MCF 10A (cell line): ENCODE measurements at regions not wholly inside any gene's neighbourhood (a gene's known extent, or its start where the extent isn't known, plus 50 kb on each side); places are given as distances from the start of the nearest gene placed in this dataset.

Experiments used
- BruUV-seq: library from RNA; stranded (reverse); fragments of 400-500 nt; replicated peaks from 2 replicates; lab custom pipeline; 2021; lab: Mats Ljungman, UMichigan
- CTCF ChIA-PET: fragments of 300-600 bp; sonication (Branson Sonifier 250); formaldehyde crosslinking; extraction: SDS; loops from one replicate; lab custom pipeline; 2021; ENCODE audit warnings: antibody characterized with exemption, inconsistent platforms; lab: Yijun Ruan, JAX
- POLR2A ChIA-PET: fragments of 300-600, 350-650 bp; sonication (Branson Sonifier 250); formaldehyde crosslinking; extraction: SDS; loops from one replicate; lab custom pipeline; 2020; ENCODE audit warnings: antibody characterized with exemption, inconsistent platforms; lab: Yijun Ruan, JAX
- DNase-seq: peaks from one replicate; pipeline ENCODE4 v3.0.0-alpha.2; 2018; ENCODE audit not compliant: unreplicated experiment
- H3K27ac Mint-ChIP-seq: one replicate; pipeline ENCODE4 v1.8.0; 2022; ENCODE audit warnings: mild to moderate bottlenecking, low read depth, mixed read lengths; ENCODE audit not compliant: unreplicated experiment
- H3K27me3 Mint-ChIP-seq: one replicate; pipeline ENCODE4 v1.8.0; 2022; ENCODE audit warnings: mixed read lengths; ENCODE audit not compliant: insufficient read depth, unreplicated experiment
- H3K36me3 Mint-ChIP-seq: one replicate; pipeline ENCODE4 v1.8.0; 2022; ENCODE audit warnings: mild to moderate bottlenecking, moderate library complexity, mixed read lengths; ENCODE audit not compliant: insufficient read depth, unreplicated experiment
- H3K4me1 Mint-ChIP-seq: one replicate; pipeline ENCODE4 v1.8.0; 2022; ENCODE audit warnings: mixed read lengths; ENCODE audit not compliant: insufficient read depth, unreplicated experiment
- H3K4me3 Mint-ChIP-seq: one replicate; pipeline ENCODE4 v1.8.0; 2022; ENCODE audit warnings: mild to moderate bottlenecking, moderate library complexity, mixed read lengths; ENCODE audit not compliant: unreplicated experiment
- H3K9me3 Mint-ChIP-seq: one replicate; pipeline ENCODE4 v1.8.0; 2022; ENCODE audit warnings: mixed read lengths; ENCODE audit not compliant: unreplicated experiment
- CTCF ChIP-seq: fragments of 200-600 bp; IDR thresholded peaks from one replicate; pipeline ENCODE4 v1.8.0; 2022; ENCODE audit warnings: antibody characterized with exemption, mild to moderate bottlenecking; ENCODE audit not compliant: unreplicated experiment
- intact Hi-C: fragments of 100-400 bp; cut with micrococcal nuclease; formaldehyde crosslinking; loops from 2 replicates; pipeline ENCODE4 v1.14.1; 2022

DNA sequence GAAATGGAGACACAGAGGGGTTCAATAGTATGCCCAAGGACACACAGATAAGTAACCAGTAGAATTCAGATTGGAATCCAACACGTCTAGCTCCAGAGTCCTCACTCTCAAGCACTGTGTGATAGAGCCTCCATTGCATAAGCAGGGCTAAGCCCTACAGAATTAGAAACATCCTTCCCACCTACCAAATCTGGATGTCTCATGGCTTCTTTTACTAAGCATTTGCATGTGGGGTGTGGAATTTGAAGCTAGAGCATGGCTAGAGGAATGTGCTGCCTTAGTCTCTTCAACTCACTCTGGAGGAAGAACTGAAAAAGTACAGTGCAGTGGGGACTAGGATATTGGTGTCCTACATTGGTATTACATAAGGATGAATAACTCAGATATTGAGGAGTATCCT, 119.4 kb downstream of the MFAP3L start:
- Mint-ChIP-seq H3K27me3 (no peaks in the 10 kb centered on the region), H3K4me3 (no peak overlapping the region), H3K36me3 (no peaks in the 10 kb centered on the region), H3K27ac (no peak overlapping the region), H3K9me3 (no peaks in the 10 kb centered on the region), H3K4me1 (peaks cover 5% of the 10 kb centered on the region)
- no peak for TF ChIP-seq CTCF
- ChIA-PET POLR2A (no interaction called here), CTCF (no interaction called here)
- no peak for DNase-seq
- BruUV-seq, result no TSS peak
- intact Hi-C loops, result no loop called here

DNA sequence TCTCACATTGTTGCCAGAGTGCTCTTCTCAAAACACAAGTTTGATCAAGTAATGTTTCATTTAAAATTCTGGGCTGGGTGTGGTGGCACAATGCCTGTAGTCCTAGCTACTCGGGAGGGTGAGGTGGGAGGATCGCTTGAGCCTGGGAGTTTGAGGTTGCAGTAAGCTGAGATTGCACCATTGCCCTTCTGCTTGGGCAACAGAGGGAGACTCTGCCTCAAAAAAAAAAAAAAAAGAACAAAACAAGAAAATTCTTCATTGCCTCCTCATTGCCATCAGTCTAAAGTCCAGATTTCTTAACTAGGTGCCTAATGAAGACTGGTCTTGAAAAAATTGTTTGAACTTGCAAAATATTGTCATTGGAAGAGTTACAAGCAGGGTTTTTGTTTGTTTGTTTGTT, 120.1 kb downstream of the MFAP3L start:
- CTCF ChIA-PET, result interaction anchor here (0.6 kb wide), 1 partner anchor 114 kb away, joined by 3 read pairs; no protein-coding TSS in a partner anchor

DNA sequence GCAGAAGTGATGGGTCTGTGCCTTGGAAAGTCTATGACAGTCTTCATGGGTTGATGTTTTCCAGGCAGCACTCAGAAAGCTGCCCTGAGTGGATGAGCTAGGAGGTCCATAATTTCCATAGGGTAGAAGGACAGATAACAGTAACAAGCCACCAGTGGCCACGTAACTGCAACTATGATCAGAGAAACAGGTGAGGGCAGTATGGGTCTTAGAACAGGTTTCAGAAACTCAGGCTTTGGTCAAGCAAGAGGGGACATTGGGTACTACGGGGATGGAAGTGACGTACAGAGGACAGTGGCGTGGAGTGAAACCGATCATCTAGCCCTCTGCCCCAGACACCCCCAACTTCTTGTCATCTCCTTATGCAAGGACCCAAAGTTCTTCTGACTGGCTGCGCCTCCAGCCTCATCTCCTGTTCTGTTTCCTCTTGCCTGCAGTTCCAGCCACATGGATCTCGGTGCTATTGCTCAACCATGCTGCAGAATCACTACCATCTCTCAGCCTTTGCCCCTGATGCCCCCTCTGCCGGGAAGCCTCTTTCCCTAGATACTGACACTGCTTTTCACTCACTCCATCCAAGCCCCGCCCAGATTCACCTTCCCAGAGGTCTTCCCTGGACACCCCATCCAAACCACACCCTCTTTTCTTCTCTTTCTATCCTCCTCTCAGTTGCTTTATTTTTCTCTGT, 123.4 kb downstream of the MFAP3L start:
- no peaks in the 10 kb centered on the region for H3K27me3 Mint-ChIP-seq
- no TSS peak for BruUV-seq
- intact Hi-C loops, result no loop called here

More for the DNA sequence above, 120.1 kb downstream of the MFAP3L start:
- peaks cover 5% of the 10 kb centered on the region for H3K4me1 Mint-ChIP-seq
- no peaks in the 10 kb centered on the region for H3K9me3 Mint-ChIP-seq
- no peak overlapping the region for H3K27ac Mint-ChIP-seq
- POLR2A ChIA-PET, result no interaction called here
- no peaks in the 10 kb centered on the region for H3K36me3 Mint-ChIP-seq
- no TSS peak for BruUV-seq
- no peak overlapping the region for H3K4me3 Mint-ChIP-seq
- TF ChIP-seq CTCF, result no peak
- peak; percentile 37 for DNase-seq
- intact Hi-C loops, result no loop called here
- H3K27me3 Mint-ChIP-seq, result no peaks in the 10 kb centered on the region

More for the DNA sequence above, 123.4 kb downstream of the MFAP3L start:
- ChIA-PET CTCF (no interaction called here), POLR2A (interaction anchor here (0.6 kb wide), 1 partner anchor 131 kb away, joined by 3 read pairs; no protein-coding TSS in a partner anchor)
- no peak for DNase-seq
- Mint-ChIP-seq H3K4me1 (peaks cover 23% of the 10 kb centered on the region), H3K9me3 (peaks cover 8% of the 10 kb centered on the region), H3K27ac (no peak overlapping the region), H3K36me3 (no peaks in the 10 kb centered on the region), H3K4me3 (no peak overlapping the region)
- no peak for TF ChIP-seq CTCF
